ENCODE measurements at regions not wholly inside any gene's neighbourhood (a gene's known extent, or its start where the extent isn't known, plus 50 kb on each side); places are given as distances from the start of the nearest gene placed in this dataset.

DNA sequence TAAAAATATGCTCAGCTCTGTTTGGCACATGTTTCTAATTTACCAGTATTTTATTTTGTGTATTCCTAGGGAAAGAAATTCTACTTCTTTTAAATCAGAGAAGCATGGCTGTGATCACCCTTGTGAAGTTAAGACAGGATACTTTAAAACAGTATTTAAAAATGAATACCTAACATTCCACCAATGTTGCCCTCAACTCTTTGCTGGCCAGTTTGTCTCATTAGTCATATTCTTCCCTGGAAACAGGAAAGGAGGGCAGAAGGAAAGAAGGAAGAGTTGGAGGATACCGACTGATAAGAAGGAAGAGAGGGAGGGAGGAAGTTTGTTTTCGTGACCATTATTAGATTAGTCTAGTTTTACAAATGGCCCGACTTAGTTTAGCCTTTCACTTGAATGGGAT lies 137.4 kb downstream of the PLK2 start:
- TF ChIP-seq, protein P1, sequence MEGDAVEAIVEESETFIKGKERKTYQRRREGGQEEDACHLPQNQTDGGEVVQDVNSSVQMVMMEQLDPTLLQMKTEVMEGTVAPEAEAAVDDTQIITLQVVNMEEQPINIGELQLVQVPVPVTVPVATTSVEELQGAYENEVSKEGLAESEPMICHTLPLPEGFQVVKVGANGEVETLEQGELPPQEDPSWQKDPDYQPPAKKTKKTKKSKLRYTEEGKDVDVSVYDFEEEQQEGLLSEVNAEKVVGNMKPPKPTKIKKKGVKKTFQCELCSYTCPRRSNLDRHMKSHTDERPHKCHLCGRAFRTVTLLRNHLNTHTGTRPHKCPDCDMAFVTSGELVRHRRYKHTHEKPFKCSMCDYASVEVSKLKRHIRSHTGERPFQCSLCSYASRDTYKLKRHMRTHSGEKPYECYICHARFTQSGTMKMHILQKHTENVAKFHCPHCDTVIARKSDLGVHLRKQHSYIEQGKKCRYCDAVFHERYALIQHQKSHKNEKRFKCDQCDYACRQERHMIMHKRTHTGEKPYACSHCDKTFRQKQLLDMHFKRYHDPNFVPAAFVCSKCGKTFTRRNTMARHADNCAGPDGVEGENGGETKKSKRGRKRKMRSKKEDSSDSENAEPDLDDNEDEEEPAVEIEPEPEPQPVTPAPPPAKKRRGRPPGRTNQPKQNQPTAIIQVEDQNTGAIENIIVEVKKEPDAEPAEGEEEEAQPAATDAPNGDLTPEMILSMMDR (IDR thresholded peaks at IDR 0.05; ENCODE audit: partially characterized antibody, unreplicated experiment), result no peak
- DNase-seq, result no peak
- Mint-ChIP-seq H3K27me3 (ENCODE audit: unreplicated experiment) (no peaks in the 10 kb centered on the region), H3K36me3 (ENCODE audit: unreplicated experiment) (no peaks in the 10 kb centered on the region), H3K27ac (ENCODE audit: unreplicated experiment) (no peak overlapping the region), H3K9me3 (ENCODE audit: unreplicated experiment) (peaks cover 2% of the 10 kb centered on the region), H3K4me1 (ENCODE audit: low read depth, unreplicated experiment) (no peaks in the 10 kb centered on the region), H3K4me3 (ENCODE audit: unreplicated experiment) (no peak overlapping the region)

DNA sequence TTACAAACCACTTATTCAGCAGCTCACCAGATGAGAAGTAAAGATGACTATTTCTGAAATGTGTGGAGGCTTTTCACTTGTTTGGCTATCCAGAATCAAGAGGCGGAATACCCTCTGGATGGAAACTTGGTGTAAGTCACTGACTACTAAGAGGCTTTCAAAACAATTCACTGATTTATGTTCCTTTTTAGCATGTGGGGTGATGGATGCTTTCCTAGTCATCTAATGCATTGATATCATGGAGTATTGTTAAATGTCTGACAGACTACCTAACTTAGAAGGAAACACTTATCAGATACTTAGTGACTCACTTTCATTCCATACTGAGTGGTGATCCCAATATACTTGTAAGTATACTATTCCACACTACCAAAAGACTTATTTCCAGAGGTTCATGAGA lies 141.4 kb downstream of the PLK2 start:
- H3K27ac Mint-ChIP-seq (ENCODE audit: unreplicated experiment), result no peak overlapping the region
- H3K36me3 Mint-ChIP-seq (ENCODE audit: unreplicated experiment), result no peaks in the 10 kb centered on the region
- no peak overlapping the region for H3K4me3 Mint-ChIP-seq (ENCODE audit: unreplicated experiment)

DNA sequence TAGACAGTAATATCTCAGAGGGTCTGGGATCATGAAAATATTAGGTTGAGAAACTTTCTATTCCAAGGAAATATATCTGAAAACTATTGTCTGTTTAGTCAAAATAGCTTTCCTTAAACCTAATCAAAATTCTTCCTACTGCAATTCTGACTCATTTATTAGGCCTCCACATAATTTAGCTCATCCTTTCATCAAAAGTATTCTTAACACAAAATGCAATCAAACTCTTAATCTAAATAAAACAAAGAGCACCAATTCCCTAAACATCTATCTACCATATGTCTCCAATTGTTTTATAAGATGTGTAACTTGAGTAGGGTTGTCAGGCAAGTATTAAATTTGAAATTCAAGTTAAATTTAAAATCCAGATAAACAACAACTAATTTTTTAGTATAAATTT lies 142.1 kb downstream of the PLK2 start:
- no peak for DNase-seq
- no peaks in the 10 kb centered on the region for H3K27me3 Mint-ChIP-seq (ENCODE audit: unreplicated experiment)
- H3K27ac Mint-ChIP-seq (ENCODE audit: unreplicated experiment), result no peak overlapping the region
- H3K36me3 Mint-ChIP-seq (ENCODE audit: unreplicated experiment), result no peaks in the 10 kb centered on the region
- no peak overlapping the region for H3K4me3 Mint-ChIP-seq (ENCODE audit: unreplicated experiment)
- H3K4me1 Mint-ChIP-seq (ENCODE audit: low read depth, unreplicated experiment), result no peaks in the 10 kb centered on the region
- TF ChIP-seq, protein P1 (IDR thresholded peaks at IDR 0.05; ENCODE audit: partially characterized antibody, unreplicated experiment), result no peak
- peaks cover 2% of the 10 kb centered on the region for H3K9me3 Mint-ChIP-seq (ENCODE audit: unreplicated experiment)

More for the DNA sequence above, 141.4 kb downstream of the PLK2 start:
- no peaks in the 10 kb centered on the region for H3K27me3 Mint-ChIP-seq (ENCODE audit: unreplicated experiment)
- TF ChIP-seq, protein P1 (IDR thresholded peaks at IDR 0.05; ENCODE audit: partially characterized antibody, unreplicated experiment), result no peak
- no peak for DNase-seq
- H3K9me3 Mint-ChIP-seq (ENCODE audit: unreplicated experiment), result peaks cover 2% of the 10 kb centered on the region
- H3K4me1 Mint-ChIP-seq (ENCODE audit: low read depth, unreplicated experiment), result no peaks in the 10 kb centered on the region

DNA sequence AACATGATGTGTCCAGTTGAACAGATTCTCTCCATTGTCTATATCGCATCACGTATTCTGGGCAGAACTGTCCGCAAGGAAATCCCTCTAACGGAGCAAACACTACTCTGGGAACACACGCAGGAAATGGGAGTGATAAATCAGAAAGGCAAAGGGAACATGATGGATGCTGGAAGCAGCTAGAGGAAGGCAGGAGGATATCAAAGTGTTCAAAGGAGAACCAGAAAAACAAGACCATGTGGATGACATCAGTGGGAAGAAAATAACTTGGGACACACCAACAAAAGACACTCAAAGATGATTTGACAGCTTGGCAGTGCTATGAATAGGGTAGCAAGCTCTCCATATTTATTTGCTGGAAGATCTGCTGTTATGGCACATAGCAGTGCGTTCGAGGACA lies 142.9 kb downstream of the PLK2 start:
- H3K9me3 Mint-ChIP-seq (ENCODE audit: unreplicated experiment), result peaks cover 2% of the 10 kb centered on the region
- H3K4me1 Mint-ChIP-seq (ENCODE audit: low read depth, unreplicated experiment), result no peaks in the 10 kb centered on the region
- no peak overlapping the region for H3K4me3 Mint-ChIP-seq (ENCODE audit: unreplicated experiment)
- no peaks in the 10 kb centered on the region for H3K36me3 Mint-ChIP-seq (ENCODE audit: unreplicated experiment)
- no peak for DNase-seq
- TF ChIP-seq, protein P1 (IDR thresholded peaks at IDR 0.05; ENCODE audit: partially characterized antibody, unreplicated experiment), result no peak
- no peaks in the 10 kb centered on the region for H3K27me3 Mint-ChIP-seq (ENCODE audit: unreplicated experiment)
- H3K27ac Mint-ChIP-seq (ENCODE audit: unreplicated experiment), result no peak overlapping the region

DNA sequence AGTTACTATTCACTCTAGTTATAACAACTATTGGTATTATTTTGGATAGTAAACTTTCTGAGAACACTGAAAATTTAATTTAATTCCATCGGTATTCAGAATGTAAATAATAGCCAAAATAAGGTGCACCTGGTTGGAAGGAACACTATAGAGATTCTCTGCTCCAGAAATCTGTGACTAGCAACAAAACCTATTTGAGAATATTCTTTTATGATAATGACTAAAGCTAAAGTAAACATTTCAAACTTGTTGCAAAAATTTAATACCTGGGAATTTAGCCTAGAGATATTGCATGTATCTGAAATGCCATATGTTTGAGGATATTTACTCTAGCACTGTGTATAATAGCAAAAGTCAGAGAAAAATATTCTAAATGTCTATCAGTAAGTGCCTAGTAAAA lies 144.1 kb downstream of the PLK2 start:
- no peaks in the 10 kb centered on the region for H3K9me3 Mint-ChIP-seq (ENCODE audit: unreplicated experiment)
- TF ChIP-seq, protein P1 (IDR thresholded peaks at IDR 0.05; ENCODE audit: partially characterized antibody, unreplicated experiment), result no peak
- no peak overlapping the region for H3K27ac Mint-ChIP-seq (ENCODE audit: unreplicated experiment)
- H3K4me1 Mint-ChIP-seq (ENCODE audit: low read depth, unreplicated experiment), result no peaks in the 10 kb centered on the region
- no peak for DNase-seq
- H3K4me3 Mint-ChIP-seq (ENCODE audit: unreplicated experiment), result no peak overlapping the region
- H3K27me3 Mint-ChIP-seq (ENCODE audit: unreplicated experiment), result no peaks in the 10 kb centered on the region
- H3K36me3 Mint-ChIP-seq (ENCODE audit: unreplicated experiment), result no peaks in the 10 kb centered on the region
